ENCODE measurements at regions not wholly inside any gene's neighbourhood (a gene's known extent, or its start where the extent isn't known, plus 50 kb on each side); places are given as distances from the start of the nearest gene placed in this dataset.
A peak's percentile ranks its signal among the peaks of the same experiment; 100 is the strongest.

DNA sequence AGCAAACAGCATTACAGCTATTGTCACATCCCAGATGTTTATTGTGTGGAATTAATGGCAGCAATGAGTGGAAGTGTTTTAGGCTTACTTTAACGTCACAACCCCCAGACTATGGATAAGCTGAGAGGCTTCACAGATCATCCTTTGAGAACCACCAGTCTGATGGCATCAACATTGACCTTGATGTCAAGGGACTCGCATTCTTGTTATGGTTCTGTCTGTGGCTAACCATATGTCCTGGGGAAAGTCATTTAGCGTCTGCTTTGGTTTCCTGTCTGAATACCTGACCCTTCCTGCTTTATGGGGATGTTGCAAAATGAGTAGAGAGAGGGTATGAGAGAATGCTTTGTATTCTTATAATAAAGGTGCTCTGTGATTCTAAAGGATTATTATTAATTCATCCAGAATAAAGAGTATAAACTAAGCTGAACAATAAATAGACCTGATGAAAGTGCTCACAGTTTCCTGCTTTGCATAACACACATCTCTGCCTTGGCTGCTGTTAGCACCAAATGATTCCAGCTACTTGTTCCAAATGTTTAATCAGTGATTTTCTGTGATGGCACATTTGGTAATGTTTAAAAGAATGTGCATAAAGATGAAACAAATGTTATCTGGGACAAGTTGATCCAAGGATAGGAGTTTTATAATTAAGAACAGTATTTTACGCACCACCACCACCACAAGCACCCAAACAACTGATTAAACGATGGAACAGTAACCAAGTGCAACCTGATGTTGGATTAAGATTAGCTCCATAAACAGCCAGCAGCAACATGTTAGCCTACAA is 116.9 kb upstream of the LRIG3 start:
- no peak for DNase-seq (ENCODE audit: extremely low read depth in 1 of 11, low read depth in 9 of 11, low spot score in 4 of 11)

DNA sequence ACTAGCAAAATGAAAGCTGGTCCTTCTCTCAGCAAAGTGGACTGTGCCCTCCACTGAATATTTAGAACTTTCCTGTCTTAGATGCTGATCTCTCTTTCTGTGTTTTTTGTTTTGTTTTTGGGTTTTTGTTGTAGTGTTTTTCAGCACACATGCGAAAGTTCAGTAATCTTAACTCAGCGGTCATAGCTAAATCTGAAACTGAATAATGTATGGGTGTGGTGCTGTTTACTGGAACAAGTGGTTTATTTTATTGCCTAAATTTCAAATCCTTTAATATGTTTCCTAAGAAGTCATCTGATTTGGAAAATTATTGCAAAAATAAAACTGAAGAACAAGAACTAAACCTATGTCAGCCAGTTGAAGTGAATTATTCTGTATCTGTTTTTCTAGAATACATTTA is 116.0 kb upstream of the LRIG3 start:
- DNase-seq (ENCODE audit: extremely low read depth in 1 of 11, low read depth in 9 of 11, low spot score in 4 of 11), result no peak

DNA sequence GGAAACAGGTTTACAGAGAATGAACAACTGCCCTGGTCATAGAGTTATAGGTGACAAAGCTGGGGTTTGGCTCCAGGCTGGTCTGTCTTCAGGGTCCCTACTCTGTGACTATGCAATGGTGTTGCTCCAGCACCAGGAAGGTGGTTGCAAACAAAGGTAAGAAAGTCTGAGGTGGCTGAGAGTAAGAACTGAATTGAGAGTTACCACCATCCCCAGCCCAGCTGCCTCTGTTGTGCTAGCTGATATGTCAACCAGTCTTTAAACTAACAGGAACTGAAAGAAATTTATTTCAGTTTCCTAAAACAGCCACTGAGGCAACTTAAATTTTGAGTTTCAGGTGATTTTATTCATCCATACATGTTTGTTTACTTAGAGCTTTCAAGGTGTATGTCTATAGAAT is 111.0 kb upstream of the LRIG3 start:
- DNase-seq (ENCODE audit: extremely low read depth in 1 of 11, low read depth in 9 of 11, low spot score in 4 of 11), result no peak

GRCh38 chr12:59030415-59030814 is 110.1 kb upstream of the LRIG3 start:
- DNase-seq (ENCODE audit: extremely low read depth in 1 of 11, low read depth in 9 of 11, low spot score in 4 of 11), result no peak

- no peak for DNase-seq (ENCODE audit: extremely low read depth in 1 of 11, low read depth in 9 of 11, low spot score in 4 of 11)
Observed at GRCh38 chr12:59027199-59027598, 106.9 kb upstream of the LRIG3 start.

DNA sequence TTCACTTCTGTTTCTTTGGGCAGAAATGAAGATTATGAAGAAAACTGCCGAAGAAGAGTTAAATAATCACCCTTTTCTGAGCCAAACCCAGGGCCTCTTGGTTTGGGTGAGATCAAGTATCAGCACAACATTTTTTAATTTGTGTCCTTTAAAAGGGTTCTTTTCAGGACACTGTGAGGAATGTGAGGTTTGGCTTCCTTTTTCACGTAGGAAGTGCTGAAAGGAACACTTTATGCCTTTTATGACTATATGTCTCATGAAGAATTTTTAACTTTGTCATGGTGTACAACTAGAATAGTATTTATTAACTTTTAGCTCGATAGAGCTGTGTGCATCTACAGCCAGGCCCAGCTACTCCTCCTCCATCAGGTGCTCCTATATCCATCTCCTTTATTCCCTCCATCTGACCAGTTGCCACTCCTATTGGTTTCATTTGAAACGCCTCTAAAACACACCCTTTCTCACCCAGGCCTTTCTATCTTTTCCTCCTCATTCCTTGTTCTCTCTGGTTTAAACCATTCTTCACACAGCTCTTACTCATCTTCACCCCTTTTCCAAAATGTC is 103.6 kb upstream of the LRIG3 start:
- no peak for DNase-seq (ENCODE audit: extremely low read depth in 1 of 11, low read depth in 9 of 11, low spot score in 4 of 11)

DNA sequence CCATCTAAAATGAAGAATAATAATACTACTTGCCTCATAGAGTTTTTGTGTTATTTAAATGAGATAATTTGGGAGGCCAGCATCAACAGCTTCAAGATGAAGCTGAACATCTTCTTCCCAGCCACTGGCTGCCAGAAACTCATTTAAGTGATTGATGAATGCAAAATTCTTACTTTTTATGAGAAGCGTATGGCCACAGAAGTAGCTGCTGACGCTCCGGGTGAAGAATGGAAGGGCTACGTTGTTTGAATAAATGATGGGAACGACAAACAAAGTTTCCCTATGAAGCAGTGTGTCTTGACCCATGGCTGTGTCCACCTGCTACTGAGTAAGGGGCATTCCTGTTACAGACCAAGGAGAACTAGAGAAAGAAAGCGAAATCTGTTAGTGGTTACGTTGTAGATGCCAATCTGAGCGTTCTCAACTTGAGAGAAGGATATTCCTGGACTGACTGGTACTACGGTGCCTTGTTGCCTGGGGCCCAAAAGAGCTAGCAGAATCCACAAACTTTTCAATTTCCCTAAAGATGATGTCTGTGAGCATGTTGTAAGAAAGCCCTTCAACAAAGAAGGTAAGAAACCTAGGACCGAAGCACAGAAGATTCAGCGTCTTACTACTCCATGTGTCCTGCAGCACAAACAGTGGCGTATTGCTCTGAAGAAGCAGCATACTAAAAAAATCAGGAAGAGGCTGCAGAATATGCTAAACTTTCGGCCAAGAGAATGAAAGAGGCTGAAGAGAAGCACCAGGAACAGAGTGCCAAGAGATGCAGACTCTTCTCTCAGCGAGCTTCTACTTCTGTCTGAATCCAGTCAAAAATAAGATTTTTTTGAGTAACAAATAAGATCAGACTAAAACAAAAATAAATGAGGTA is 100.0 kb upstream of the LRIG3 start:
- no peak for DNase-seq (ENCODE audit: extremely low read depth in 1 of 11, low read depth in 9 of 11, low spot score in 4 of 11)

- no peak for DNase-seq (ENCODE audit: extremely low read depth in 1 of 11, low read depth in 9 of 11, low spot score in 4 of 11)
Observed at GRCh38 chr12:59014885-59015284, 94.6 kb upstream of the LRIG3 start.

DNA sequence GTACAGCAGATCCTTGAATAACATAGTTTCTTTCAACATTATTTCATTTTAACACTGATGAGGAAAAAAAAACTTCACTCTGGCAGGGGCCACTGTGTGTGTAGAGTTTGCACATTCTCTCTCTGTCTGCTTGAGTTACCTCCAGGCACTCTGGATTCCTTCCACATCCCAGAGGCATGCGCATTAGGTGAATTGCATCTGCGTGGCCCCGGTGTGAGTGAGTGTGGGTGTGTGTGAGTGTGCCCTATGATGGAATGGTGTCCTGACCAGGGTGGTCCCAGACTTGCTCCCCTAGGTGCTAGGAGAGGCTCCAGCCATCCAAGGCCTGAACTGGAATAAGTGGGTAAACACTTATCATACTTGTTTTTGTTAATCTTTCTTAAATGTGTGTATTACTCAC is 90.6 kb upstream of the LRIG3 start:
- DNase-seq (ENCODE audit: extremely low read depth in 1 of 11, low read depth in 9 of 11, low spot score in 4 of 11), result no peak

DNA sequence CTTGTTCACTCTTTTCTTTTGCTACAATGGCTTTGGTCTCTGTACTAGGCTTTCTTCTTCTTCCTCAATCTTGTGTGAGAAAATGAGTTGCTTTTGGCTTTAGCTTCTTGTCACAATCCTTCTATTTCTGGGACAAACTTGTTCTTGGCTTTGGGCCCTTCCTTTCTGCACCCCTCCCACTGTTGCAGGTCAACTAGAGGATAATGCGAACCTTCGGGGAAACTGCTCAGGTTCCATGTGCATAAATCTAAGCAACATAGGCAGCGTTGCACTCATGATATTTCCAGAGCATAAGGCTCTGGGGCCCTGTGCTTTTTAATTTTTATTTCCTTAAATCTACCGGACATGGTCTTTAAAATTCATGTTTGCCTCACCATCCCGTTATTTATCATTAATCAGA is 89.8 kb upstream of the LRIG3 start:
- DNase-seq (ENCODE audit: extremely low read depth in 1 of 11, low read depth in 9 of 11, low spot score in 4 of 11), result peak in 3 of 11 donors; percentile 2 to 12 (median 5)

GRCh38 chr12:59007620-59008019 is 87.3 kb upstream of the LRIG3 start:
- DNase-seq (ENCODE audit: extremely low read depth in 1 of 11, low read depth in 9 of 11, low spot score in 4 of 11), result no peak

GRCh38 chr12:59005193-59005955 is 85.1 kb upstream of the LRIG3 start:
- DNase-seq (ENCODE audit: extremely low read depth in 1 of 11, low read depth in 9 of 11, low spot score in 4 of 11), result no peak

DNA sequence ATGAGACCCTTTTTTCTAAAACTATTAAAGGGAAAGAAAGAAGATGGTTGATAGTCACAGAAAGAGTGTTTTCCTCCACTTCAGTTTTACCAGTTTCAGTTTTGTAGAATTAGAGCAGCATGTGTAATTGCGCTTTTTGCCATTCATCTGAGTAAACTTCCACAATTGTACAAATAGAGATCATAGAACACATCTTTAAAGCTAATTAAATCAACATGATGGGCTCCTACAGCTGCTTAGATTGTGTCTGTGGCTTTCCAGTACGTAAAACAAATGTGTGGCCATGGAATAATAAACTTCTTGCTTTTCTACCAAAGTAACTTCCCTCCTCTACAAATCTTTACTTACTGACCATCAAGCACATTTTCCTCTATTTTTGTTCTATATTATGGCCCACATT is 84.2 kb upstream of the LRIG3 start:
- DNase-seq (ENCODE audit: extremely low read depth in 1 of 11, low read depth in 9 of 11, low spot score in 4 of 11), result no peak

DNA sequence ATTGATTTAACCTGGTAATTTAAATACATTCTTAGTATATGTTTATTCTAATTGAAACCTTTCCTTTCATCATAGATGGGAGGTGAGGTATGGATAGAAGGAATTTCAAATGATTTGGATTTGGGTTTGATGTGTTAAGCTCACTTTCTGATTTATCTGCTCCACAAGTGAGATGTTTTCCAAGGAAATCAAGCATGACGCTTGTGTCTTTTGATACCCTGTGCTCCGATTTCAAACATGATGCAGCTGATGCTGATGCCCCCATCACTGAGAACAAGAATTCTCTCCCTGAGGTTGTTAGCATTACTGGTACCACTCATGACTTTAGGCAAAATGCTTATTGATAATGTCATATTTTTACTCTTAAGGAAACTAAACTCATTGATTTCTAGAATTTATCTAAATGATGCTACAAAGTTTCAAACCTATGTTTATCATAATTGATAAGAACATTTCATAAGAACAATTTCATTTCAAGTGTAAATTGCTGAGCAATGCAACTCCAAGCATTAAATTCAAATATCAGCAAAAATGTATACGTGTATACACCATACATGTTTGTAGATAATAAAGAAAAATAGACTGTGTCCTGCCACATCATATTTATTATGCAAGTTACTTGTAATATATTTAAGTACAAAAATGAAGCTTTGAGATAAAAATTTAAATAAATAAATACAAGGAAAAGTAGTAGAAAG is 75.5 kb upstream of the LRIG3 start:
- DNase-seq (ENCODE audit: extremely low read depth in 1 of 11, low read depth in 9 of 11, low spot score in 4 of 11), result peak in 8 of 11 donors; percentile 8 to 52 (median 28)

DNA sequence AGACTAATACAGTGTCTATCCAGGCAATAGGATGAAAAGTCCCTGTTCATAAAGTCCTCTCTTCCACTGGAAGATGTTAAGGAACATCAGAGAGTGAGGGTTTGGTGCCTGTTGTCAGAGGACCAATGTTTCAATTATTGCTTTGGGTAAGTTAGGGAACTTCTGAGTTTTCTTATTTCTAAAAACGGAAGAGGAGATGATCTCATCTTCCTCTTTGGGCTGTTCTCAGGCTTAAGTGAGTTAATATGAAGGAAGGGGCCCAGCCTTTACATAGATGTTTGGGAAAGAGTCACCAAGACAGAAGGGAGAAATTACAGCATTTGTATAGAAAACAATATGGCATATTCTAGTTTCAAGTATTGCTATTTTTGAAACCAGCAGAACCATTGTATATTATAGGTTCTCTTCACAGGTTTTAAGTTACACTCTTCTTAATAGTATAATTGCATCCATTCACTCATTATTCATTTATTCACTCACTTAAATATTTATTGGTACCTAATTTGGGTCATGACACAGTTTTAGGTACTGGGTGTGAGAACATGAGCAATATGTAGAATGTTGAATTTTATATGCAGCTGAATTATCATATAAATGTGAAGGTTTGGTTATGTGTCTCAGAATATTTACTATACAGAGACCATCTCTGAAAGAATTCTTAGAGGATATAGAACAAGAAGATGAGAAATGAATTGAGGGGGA is 68.5 kb upstream of the LRIG3 start:
- DNase-seq (ENCODE audit: extremely low read depth in 1 of 11, low read depth in 9 of 11, low spot score in 4 of 11), result no peak

- DNase-seq (ENCODE audit: extremely low read depth in 1 of 11, low read depth in 9 of 11, low spot score in 4 of 11), result no peak
Observed at GRCh38 chr12:58981961-58982360, 61.7 kb upstream of the LRIG3 start.

GRCh38 chr12:58980768-58981167 is 60.5 kb upstream of the LRIG3 start:
- DNase-seq (ENCODE audit: extremely low read depth in 1 of 11, low read depth in 9 of 11, low spot score in 4 of 11), result no peak

DNA sequence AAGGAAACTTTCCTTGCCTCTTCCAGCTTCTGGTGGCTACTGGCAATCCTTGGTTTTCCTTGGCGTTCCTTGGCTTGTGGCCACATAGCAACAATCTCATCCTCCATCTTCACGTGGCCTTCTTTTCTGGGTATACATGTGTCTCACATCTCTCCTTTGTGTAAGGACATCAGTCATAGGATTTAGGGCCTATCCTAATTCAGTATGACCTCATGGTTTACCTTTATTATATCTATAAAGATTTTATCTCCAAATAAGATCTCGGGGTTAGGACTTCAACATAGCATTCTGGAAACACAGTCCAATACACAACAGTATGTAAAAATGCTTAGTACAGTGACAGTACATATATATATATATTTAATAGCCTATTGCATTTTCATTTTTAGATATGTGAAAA is 58.4 kb upstream of the LRIG3 start:
- no peak for DNase-seq (ENCODE audit: extremely low read depth in 1 of 11, low read depth in 9 of 11, low spot score in 4 of 11)
